IMR-90 (cell line): ENCODE measurements at regions not wholly inside any gene's neighbourhood (a gene's known extent, or its start where the extent isn't known, plus 50 kb on each side); places are given as distances from the start of the nearest gene placed in this dataset.

Experiments
- ATAC-seq: fragments of 200-7000 bp; cut with Tn5 transposase; 2 replicates; pipeline ENCODE4 v1.9.1; 2020; ENCODE audit warnings: low read depth, mild to moderate bottlenecking, moderate library complexity
- BruUV-seq: library from RNA; stranded (reverse); fragments of 400-500 nt; replicated peaks from 2 replicates; lab custom pipeline; 2021; lab: Mats Ljungman, UMichigan
- CTCF ChIA-PET: fragments of 300-600 bp; formaldehyde crosslinking; extraction: SDS; loops from one replicate; lab custom pipeline; 2021; ENCODE audit warnings: antibody characterized with exemption; lab: Yijun Ruan, JAX
- POLR2A ChIA-PET: fragments of 300-600 bp; sonication (Branson Sonifier 250); formaldehyde crosslinking; loops from one replicate; lab custom pipeline; 2022; ENCODE audit warnings: antibody characterized with exemption; ENCODE audit not compliant: unreplicated experiment; lab: Charles Lee
- DNase-seq: peaks from one replicate; pipeline ENCODE4 v3.0.0; 2013
- H2AFZ ChIP-seq: replicated peaks from 2 replicates; pipeline ENCODE3; 2013; ENCODE audit warnings: low read length, mild to moderate bottlenecking; ENCODE audit not compliant: poor library complexity
- H2AK5ac ChIP-seq: 2 replicates; pipeline ENCODE4 v1.6.1; 2013; ENCODE audit warnings: low read depth, low read length, inconsistent platforms
- H2AK9ac ChIP-seq: replicated peaks from 2 replicates; pipeline ENCODE3; 2013; ENCODE audit warnings: mild to moderate bottlenecking, low read depth, low read length, moderate library complexity; ENCODE audit not compliant: poor library complexity
- H2BK120ac ChIP-seq: 2 replicates; pipeline ENCODE4 v1.6.1; 2013; ENCODE audit warnings: low read depth, low read length, inconsistent platforms
- H2BK15ac ChIP-seq: 3 replicates; pipeline ENCODE4 v1.6.1; 2013; ENCODE audit warnings: low read depth, low read length, inconsistent platforms
- H2BK20ac ChIP-seq: 2 replicates; pipeline ENCODE4 v1.6.1; 2013; ENCODE audit warnings: low read depth, mild to moderate bottlenecking, inconsistent platforms, low read length, moderate library complexity
- H2BK5ac ChIP-seq: 2 replicates; pipeline ENCODE4 v1.6.1; 2013; ENCODE audit warnings: mild to moderate bottlenecking, low read depth, low read length, inconsistent platforms; ENCODE audit not compliant: poor library complexity, severe bottlenecking
- H3K14ac ChIP-seq: replicated peaks from 2 replicates; pipeline ENCODE4 v1.6.1; 2013; ENCODE audit warnings: low read depth, low read length, inconsistent platforms
- H3K18ac ChIP-seq: 2 replicates; pipeline ENCODE4 v1.6.1; 2013; ENCODE audit warnings: low read depth, low read length, control low read depth
- H3K23ac ChIP-seq: 2 replicates; pipeline ENCODE4 v1.6.1; 2013; ENCODE audit warnings: low read depth, low read length, inconsistent platforms
- H3K27ac ChIP-seq: 2 replicates; pipeline ENCODE4 v1.5.1; 2013; ENCODE audit warnings: mild to moderate bottlenecking, control low read depth, low read length; ENCODE audit not compliant: insufficient read depth
- H3K27me3 ChIP-seq: 2 replicates; pipeline ENCODE4 v1.6.1; 2013; ENCODE audit warnings: low read length; ENCODE audit not compliant: control insufficient read depth, insufficient read depth
- H3K36me3 ChIP-seq: 2 replicates; pipeline ENCODE4 v1.6.1; 2013; ENCODE audit warnings: low read length, mixed read lengths; ENCODE audit not compliant: control insufficient read depth, insufficient read depth
- H3K4ac ChIP-seq: 2 replicates; pipeline ENCODE4 v1.6.1; 2013; ENCODE audit warnings: low read depth, low read length, inconsistent platforms
- H3K4me1 ChIP-seq: 2 replicates; pipeline ENCODE4 v1.6.1; 2013; ENCODE audit warnings: low read length, mixed read lengths; ENCODE audit not compliant: control insufficient read depth, insufficient read depth
- H3K4me2 ChIP-seq: 2 replicates; pipeline ENCODE4 v1.6.1; 2013; ENCODE audit warnings: low read depth, mild to moderate bottlenecking, control low read depth, low read length, moderate library complexity
- H3K4me3 ChIP-seq: 2 replicates; pipeline ENCODE4 v1.5.1; 2013; ENCODE audit warnings: low read depth, mild to moderate bottlenecking, control low read depth, low read length, moderate library complexity; ENCODE audit not compliant: insufficient read depth
- H3K56ac ChIP-seq: 2 replicates; pipeline ENCODE4 v1.6.1; 2013; ENCODE audit warnings: low read length, inconsistent platforms; ENCODE audit not compliant: insufficient read depth; ENCODE audit errors: extremely low read depth
- H3K79me1 ChIP-seq, 2 experiments: 2 replicates each; pipeline ENCODE4 v1.6.1; 2013; ENCODE audit warnings: low read length in 2 of 2, inconsistent platforms in 1 of 2, low read depth in 1 of 2
- H3K9ac ChIP-seq: 2 replicates; pipeline ENCODE4 v1.6.1; 2013; ENCODE audit warnings: low read depth, low read length, control low read depth
- H3K9me1 ChIP-seq: 2 replicates; pipeline ENCODE4 v1.6.1; 2013; ENCODE audit warnings: low read length, inconsistent platforms; ENCODE audit not compliant: insufficient read depth
- H3K9me3 ChIP-seq: 2 replicates; pipeline ENCODE4 v1.6.1; 2013; ENCODE audit warnings: low read length; ENCODE audit not compliant: control insufficient read depth, insufficient read depth
- H4K20me1 ChIP-seq: 2 replicates; pipeline ENCODE4 v1.6.1; 2013; ENCODE audit warnings: low read length, inconsistent platforms; ENCODE audit not compliant: insufficient read depth
- H4K5ac ChIP-seq: 2 replicates; pipeline ENCODE4 v1.6.1; 2013; ENCODE audit warnings: mild to moderate bottlenecking, low read depth, low read length, control low read depth
- H4K8ac ChIP-seq, 2 experiments: 2 replicates each; pipeline ENCODE4 v1.6.1; 2013; ENCODE audit warnings: low read depth in 2 of 2, low read length in 2 of 2, control low read depth in 1 of 2, inconsistent platforms in 1 of 2
- H4K91ac ChIP-seq: 2 replicates; pipeline ENCODE4 v1.6.1; 2013; ENCODE audit warnings: low read depth, low read length, inconsistent platforms; ENCODE audit not compliant: insufficient read depth
- BHLHE40 ChIP-seq: fragments of 150-350 bp; IDR thresholded peaks from 2 replicates; pipeline ENCODE4 v1.6.1; 2016; ENCODE audit warnings: mild to moderate bottlenecking, low read depth, low read length
- CEBPB ChIP-seq: IDR thresholded peaks from 2 replicates; pipeline ENCODE4 v1.6.1; 2012; ENCODE audit warnings: low read depth, low read length, improper control_type of control experiment
- ELK1 ChIP-seq: fragments of 150-350 bp; IDR thresholded peaks from 2 replicates; pipeline ENCODE4 v1.6.1; 2016; ENCODE audit warnings: low read depth, mild to moderate bottlenecking, low read length, moderate library complexity, borderline replicate concordance
- WGBS, 2 experiments: methylation state at CpG; one replicate each; pipeline versions ENCODE4 v1.1.5 to v1.1.7; 2013; ENCODE audit warnings: missing lambda C conversion rate in 2 of 2; ENCODE audit not compliant: insufficient read length in 1 of 2; ENCODE audit errors: extremely low coverage in 2 of 2; 5-methylcytosine and 5-hydroxymethylcytosine counted together
- dilution Hi-C: fragments of 300-500 bp; cut with HindIII; formaldehyde crosslinking; loops from one replicate; pipeline ENCODE4 v1.14.3; 2018; ENCODE audit warnings: low sequenced_read_pairs; ENCODE audit not compliant: unreplicated experiment
- in situ Hi-C: fragments of 300-500 bp; cut with MboI; formaldehyde crosslinking; loops from 3 replicates; pipeline ENCODE4 v1.14.3; 2019; ENCODE audit warnings: low sequenced_read_pairs, inconsistent platforms, mixed read lengths
- intact Hi-C: fragments of 100-400 bp; cut with micrococcal nuclease; formaldehyde crosslinking; loops from 2 replicates; pipeline ENCODE4 v1.10.0; 2022
- TF ChIP-seq, protein P1 (sequence below): fragments of 150-350 bp; IDR thresholded peaks from 2 replicates; pipeline ENCODE4 v1.6.1; 2017; ENCODE audit warnings: mild to moderate bottlenecking, antibody characterized with exemption, low read length, low read depth

- Histone ChIP-seq H2AK5ac (no peak overlapping the region), H2AK9ac (no peak overlapping the region), H3K4me1 (peaks cover 2% of the 10 kb centered on the region; the same call in 1 of the 2 replicates), H3K14ac (no peak overlapping the region), H4K8ac (no peak overlapping the region), H3K79me1 (no peaks in the 10 kb centered on the region), H2BK15ac (no peak overlapping the region), H3K36me3 (no peaks in the 10 kb centered on the region), H3K56ac (no peak overlapping the region), H2AFZ (no peak overlapping the region), H4K91ac (no peak overlapping the region), H3K4me3 (no peak overlapping the region), H3K27me3 (peaks cover 17% of the 10 kb centered on the region), H4K5ac (no peak overlapping the region), H3K18ac (no peak overlapping the region), H3K4ac (no peak overlapping the region), H2BK20ac (no peak overlapping the region), H3K23ac (no peak overlapping the region), H3K4me2 (no peak overlapping the region), H2BK120ac (no peak overlapping the region), H3K27ac (no peak overlapping the region), H3K9me3 (no peaks in the 10 kb centered on the region), H3K9ac (no peak overlapping the region), H3K9me1 (peaks cover 11% of the 10 kb centered on the region; the same call in 1 of the 2 replicates), H4K20me1 (no peaks in the 10 kb centered on the region), H2BK5ac (no peak overlapping the region)
- POLR2A ChIA-PET: no interaction called here
- BruUV-seq: no TSS peak
- intact Hi-C loops: no loop called here
- DNase-seq (no peak), ATAC-seq (no peak)
- CTCF ChIA-PET: interaction anchor here (1.0 kb wide), 1 partner anchor 66 kb away, joined by 3 read pairs; no protein-coding TSS in a partner anchor
- dilution Hi-C loops: no loop called here
- no CpG with 5 or more reads among the region's 5 CpGs for WGBS, 2 experiments
- in situ Hi-C loops: no loop called here
- no peak for TF ChIP-seq ELK1
- TF ChIP-seq, protein P1, sequence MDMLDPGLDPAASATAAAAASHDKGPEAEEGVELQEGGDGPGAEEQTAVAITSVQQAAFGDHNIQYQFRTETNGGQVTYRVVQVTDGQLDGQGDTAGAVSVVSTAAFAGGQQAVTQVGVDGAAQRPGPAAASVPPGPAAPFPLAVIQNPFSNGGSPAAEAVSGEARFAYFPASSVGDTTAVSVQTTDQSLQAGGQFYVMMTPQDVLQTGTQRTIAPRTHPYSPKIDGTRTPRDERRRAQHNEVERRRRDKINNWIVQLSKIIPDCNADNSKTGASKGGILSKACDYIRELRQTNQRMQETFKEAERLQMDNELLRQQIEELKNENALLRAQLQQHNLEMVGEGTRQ: no peak
- no peak for TF ChIP-seq BHLHE40
- TF ChIP-seq CEBPB: no peak
Observed at GRCh38 chr10:78696791-78697395, 371.9 kb upstream of the ZMIZ1 start.
